Keratinocyte (primary cell): ENCODE measurements at regions not wholly inside any gene's neighbourhood (a gene's known extent, or its start where the extent isn't known, plus 50 kb on each side); places are given as distances from the start of the nearest gene placed in this dataset.

Experiments used
- DNase-seq: peaks from one replicate; pipeline ENCODE4 v3.0.0-alpha.2; 2011; ENCODE audit warnings: low read depth, missing footprints, low spot score
- FAIRE-seq: peaks from 2 replicates; lab custom pipeline; 2011; peaks lifted over from hg19 to GRCh38; lab: Jason Lieb, UNC
- H2AFZ ChIP-seq: 2 replicates; pipeline ENCODE4 v1.6.0; 2012; ENCODE audit warnings: low read length, control low read depth, inconsistent platforms; ENCODE audit not compliant: control insufficient read depth
- H3K27ac ChIP-seq: 2 replicates; pipeline ENCODE4 v1.5.1; 2011; ENCODE audit warnings: low read length; ENCODE audit not compliant: control insufficient read depth, insufficient read depth
- H3K27me3 ChIP-seq: 3 replicates; pipeline ENCODE4 v1.6.0; 2011; ENCODE audit warnings: low read length; ENCODE audit not compliant: control insufficient read depth, insufficient read depth; ENCODE audit errors: extremely low read depth
- H3K36me3 ChIP-seq, 2 experiments: 2 replicates in 1 of 2; 3 replicates in 1 of 2; pipeline ENCODE4 v1.5.1; 2011; ENCODE audit warnings: low read length in 2 of 2, mild to moderate bottlenecking in 1 of 2; ENCODE audit not compliant: control insufficient read depth in 2 of 2, insufficient read depth in 2 of 2; ENCODE audit errors: extremely low read depth in 1 of 2
- H3K4me1 ChIP-seq: 3 replicates; pipeline ENCODE4 v1.5.1; 2011; ENCODE audit warnings: low read length; ENCODE audit not compliant: control insufficient read depth, insufficient read depth; ENCODE audit errors: extremely low read depth
- H3K4me2 ChIP-seq: 3 replicates; pipeline ENCODE4 v1.6.0; 2011; ENCODE audit warnings: low read depth, low read length; ENCODE audit not compliant: control insufficient read depth, insufficient read depth; ENCODE audit errors: extremely low read depth
- H3K4me3 ChIP-seq, 3 experiments: fragments of 200-600 bp in 1 of 3; sonication (generic) in 1 of 3; 2 replicates in 2 of 3; 3 replicates in 1 of 3; pipeline ENCODE4 v1.5.1; 2011 to 2016; ENCODE audit warnings: low read length in 3 of 3, mild to moderate bottlenecking in 3 of 3, control low read depth in 2 of 3, inconsistent platforms in 1 of 3, low read depth in 1 of 3, mixed read lengths in 1 of 3, mixed run types in 1 of 3, moderate library complexity in 1 of 3; ENCODE audit not compliant: control insufficient read depth in 2 of 3, insufficient read depth in 2 of 3; ENCODE audit errors: extremely low read depth in 1 of 3
- H3K79me2 ChIP-seq: 2 replicates; pipeline ENCODE4 v1.6.0; 2012; ENCODE audit warnings: low read length; ENCODE audit not compliant: control insufficient read depth, insufficient read depth
- H3K9ac ChIP-seq: 3 replicates; pipeline ENCODE4 v1.6.0; 2011; ENCODE audit warnings: low read length; ENCODE audit not compliant: control insufficient read depth, insufficient read depth; ENCODE audit errors: extremely low read depth
- H3K9me1 ChIP-seq: 3 replicates; pipeline ENCODE4 v1.6.0; 2011; ENCODE audit warnings: low read length; ENCODE audit not compliant: control insufficient read depth, insufficient read depth; ENCODE audit errors: extremely low read depth
- H3K9me3 ChIP-seq: 2 replicates; pipeline ENCODE4 v1.5.1; 2012; ENCODE audit warnings: low read depth, low read length; ENCODE audit not compliant: control insufficient read depth
- H4K20me1 ChIP-seq: 3 replicates; pipeline ENCODE4 v1.6.0; 2011; ENCODE audit warnings: low read length; ENCODE audit not compliant: control insufficient read depth, insufficient read depth; ENCODE audit errors: extremely low read depth
- EZH2 ChIP-seq: IDR thresholded peaks from one replicate; pipeline ENCODE4 v1.6.1; 2012; ENCODE audit warnings: inconsistent platforms, mild to moderate bottlenecking, low read length, moderate library complexity
- dilution Hi-C: fragments of 300-500 bp; cut with MboI; formaldehyde crosslinking; loops from one replicate; pipeline ENCODE4 v1.7.0; 2020; ENCODE audit warnings: low sequenced_read_pairs; ENCODE audit not compliant: extremely low pct_ligation_motif_present
- TF ChIP-seq, protein P1 (sequence below), 3 experiments: IDR thresholded peaks in 1 of 3; conservative IDR thresholded peaks in 1 of 3; optimal IDR thresholded peaks in 1 of 3; 2 replicates in 2 of 3; 3 replicates in 1 of 3; pipeline versions ENCODE3 to v1.5.1; 2011; ENCODE audit warnings: low read length in 3 of 3, mild to moderate bottlenecking in 3 of 3, moderate library complexity in 2 of 3, control low read depth in 1 of 3, inconsistent platforms in 1 of 3; ENCODE audit not compliant: insufficient read depth in 2 of 3; ENCODE audit errors: extremely low read depth in 1 of 3

DNA sequence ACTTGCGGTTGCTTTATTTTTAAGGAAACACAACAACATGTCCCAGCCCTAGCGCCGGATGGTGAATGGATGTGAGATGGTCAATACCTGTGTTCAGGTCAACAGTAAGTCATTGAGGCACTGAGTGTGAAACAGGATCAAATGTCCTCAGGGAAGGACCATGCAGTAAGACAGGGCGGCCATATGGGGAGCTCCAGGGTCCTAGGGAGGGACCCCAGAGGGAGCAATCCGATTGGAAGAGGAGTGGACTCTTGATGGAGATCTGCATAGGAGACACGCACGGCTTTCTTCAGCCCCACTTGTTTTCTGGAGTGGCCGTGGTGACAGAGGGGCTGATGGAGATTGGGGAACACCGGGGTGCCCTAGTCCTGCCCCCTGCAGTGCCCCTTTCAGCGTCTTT lies 423.8 kb upstream of the MKI67 start:
- dilution Hi-C loops: no loop called here
- FAIRE-seq (no peak), DNase-seq (no peak)
- H3K27me3 ChIP-seq: no peaks in the 10 kb centered on the region
- no peak overlapping the region for H3K9ac ChIP-seq
- no peak overlapping the region for H3K27ac ChIP-seq
- H2AFZ ChIP-seq: no peak overlapping the region
- no peak overlapping the region for H3K4me2 ChIP-seq
- no peak overlapping the region for H3K4me3 ChIP-seq
- H3K4me1 ChIP-seq: no peaks in the 10 kb centered on the region
- no peaks in the 10 kb centered on the region for H3K36me3 ChIP-seq
- TF ChIP-seq, protein P1, sequence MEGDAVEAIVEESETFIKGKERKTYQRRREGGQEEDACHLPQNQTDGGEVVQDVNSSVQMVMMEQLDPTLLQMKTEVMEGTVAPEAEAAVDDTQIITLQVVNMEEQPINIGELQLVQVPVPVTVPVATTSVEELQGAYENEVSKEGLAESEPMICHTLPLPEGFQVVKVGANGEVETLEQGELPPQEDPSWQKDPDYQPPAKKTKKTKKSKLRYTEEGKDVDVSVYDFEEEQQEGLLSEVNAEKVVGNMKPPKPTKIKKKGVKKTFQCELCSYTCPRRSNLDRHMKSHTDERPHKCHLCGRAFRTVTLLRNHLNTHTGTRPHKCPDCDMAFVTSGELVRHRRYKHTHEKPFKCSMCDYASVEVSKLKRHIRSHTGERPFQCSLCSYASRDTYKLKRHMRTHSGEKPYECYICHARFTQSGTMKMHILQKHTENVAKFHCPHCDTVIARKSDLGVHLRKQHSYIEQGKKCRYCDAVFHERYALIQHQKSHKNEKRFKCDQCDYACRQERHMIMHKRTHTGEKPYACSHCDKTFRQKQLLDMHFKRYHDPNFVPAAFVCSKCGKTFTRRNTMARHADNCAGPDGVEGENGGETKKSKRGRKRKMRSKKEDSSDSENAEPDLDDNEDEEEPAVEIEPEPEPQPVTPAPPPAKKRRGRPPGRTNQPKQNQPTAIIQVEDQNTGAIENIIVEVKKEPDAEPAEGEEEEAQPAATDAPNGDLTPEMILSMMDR (optimal IDR thresholded peaks at IDR 0.05 in 1 of 3, IDR thresholded peaks at IDR 0.05 in 1 of 3, conservative IDR thresholded peaks at IDR 0.05 in 1 of 3; ENCODE audit: extremely low read depth in 1 of 3, insufficient read depth in 2 of 3, low read length in 3 of 3): no peak
- no peak for TF ChIP-seq EZH2
- peaks cover 2% of the 10 kb centered on the region for H3K9me3 ChIP-seq
- no peaks in the 10 kb centered on the region for H4K20me1 ChIP-seq
- no peaks in the 10 kb centered on the region for H3K79me2 ChIP-seq
- no peaks in the 10 kb centered on the region for H3K9me1 ChIP-seq

DNA sequence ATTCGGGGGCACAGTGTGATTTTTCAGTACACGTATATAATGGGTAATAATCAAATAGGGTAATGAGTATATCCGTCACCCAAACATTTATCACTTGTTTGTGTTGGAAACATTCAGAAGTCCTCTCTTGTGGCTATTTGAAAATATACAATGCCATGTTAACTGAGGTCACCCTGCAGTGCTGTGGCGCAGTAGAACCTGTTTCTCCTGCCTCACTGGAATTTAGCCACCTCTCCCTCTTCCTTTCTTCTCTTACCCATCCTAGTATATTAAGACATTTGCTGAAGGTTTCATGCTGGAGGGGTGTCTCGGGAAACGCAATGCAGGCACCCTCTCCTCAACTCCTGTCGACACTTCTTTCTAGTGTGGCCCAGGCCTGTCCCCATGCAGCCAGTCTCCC lies 425.3 kb upstream of the MKI67 start:
- Histone ChIP-seq H3K27me3 (no peaks in the 10 kb centered on the region), H3K27ac (no peak overlapping the region), H3K79me2 (no peaks in the 10 kb centered on the region), H3K9ac (no peak overlapping the region), H3K36me3 (no peaks in the 10 kb centered on the region), H3K4me3 (no peak overlapping the region), H4K20me1 (no peaks in the 10 kb centered on the region), H3K4me2 (no peak overlapping the region), H2AFZ (no peak overlapping the region), H3K9me3 (no peaks in the 10 kb centered on the region), H3K9me1 (no peaks in the 10 kb centered on the region), H3K4me1 (no peaks in the 10 kb centered on the region)
- TF ChIP-seq, protein P1 (optimal IDR thresholded peaks at IDR 0.05 in 1 of 3, IDR thresholded peaks at IDR 0.05 in 1 of 3, conservative IDR thresholded peaks at IDR 0.05 in 1 of 3; ENCODE audit: extremely low read depth in 1 of 3, insufficient read depth in 2 of 3, low read length in 3 of 3): no peak
- DNase-seq: no peak
- dilution Hi-C loops: no loop called here
- no peak for FAIRE-seq
